ENCODE measurements at regions not wholly inside any gene's neighbourhood (a gene's known extent, or its start where the extent isn't known, plus 50 kb on each side); places are given as distances from the start of the nearest gene placed in this dataset.
"Not testable (repeated sequence)": the region's sequence is repeated elsewhere in the genome, so short reads cannot be mapped to it uniquely, and the experiment has no call there.

- DNase-seq (ENCODE audit: low read depth, low spot score), result no peak
Observed at GRCh38 chr12:91249518-91250272, 67.1 kb upstream of the DCN start.

- DNase-seq (ENCODE audit: low read depth, low spot score), result no peak
Observed at GRCh38 chr12:91249054-91249453, 66.4 kb upstream of the DCN start.

GRCh38 chr12:91243177-91243576 is 60.6 kb upstream of the DCN start:
- not testable (repeated sequence) for DNase-seq (ENCODE audit: low read depth, low spot score)

- DNase-seq (ENCODE audit: low read depth, low spot score), result no peak
Observed at GRCh38 chr12:91241756-91242155, 59.1 kb upstream of the DCN start.

- DNase-seq (ENCODE audit: low read depth, low spot score), result no peak
Observed at GRCh38 chr12:91240386-91241095, 57.9 kb upstream of the DCN start.

GRCh38 chr12:91239481-91239880 is 56.9 kb upstream of the DCN start:
- peak; percentile 10 for DNase-seq (ENCODE audit: low read depth, low spot score)
